ENCODE measurements at regions not wholly inside any gene's neighbourhood (a gene's known extent, or its start where the extent isn't known, plus 50 kb on each side); places are given as distances from the start of the nearest gene placed in this dataset.

GRCh38 chr11:27898166-27898565, 197.9 kb upstream of the BDNF start:
- H3K79me2 ChIP-seq (ENCODE audit: insufficient read depth, low read length), result no peaks in the 10 kb centered on the region
- no TSS peak for BruUV-seq (replicated peaks)
- ATAC-seq (no peak), DNase-seq (ENCODE audit: low read depth, low spot score) (no peak)
- POLR2A ChIA-PET, result no interaction called here
- H4K20me1 ChIP-seq (ENCODE audit: insufficient read depth), result no peaks in the 10 kb centered on the region
- H3K4me3 ChIP-seq (replicated peaks in 1 of 2; ENCODE audit: low read depth in 1 of 2, low read length in 2 of 2), result no peak overlapping the region
- H3K4me1 ChIP-seq (ENCODE audit: control insufficient read depth in 1 of 2, insufficient read depth in 2 of 2, low read length in 2 of 2), result peaks cover 0 to 14% of the 10 kb centered on the region in 2 experiments; a peak in 1 of 4 replicates
- RAD21 ChIA-PET (ENCODE audit: low non-redundant PET in 1 of 2, low total read pairs in 2 of 2, uncharacterized antibody in 2 of 2, unreplicated experiment in 2 of 2), result no interaction called here
- no peaks in the 10 kb centered on the region for H3K36me3 ChIP-seq (ENCODE audit: control insufficient read depth in 1 of 2, insufficient read depth in 2 of 2, low read length in 2 of 2)
- H3K9ac ChIP-seq (ENCODE audit: low read length), result no peak overlapping the region
- no peak overlapping the region for H3K4me2 ChIP-seq (ENCODE audit: low read length)
- TF ChIP-seq CTCF (IDR thresholded peaks at IDR 0.05 in 2 of 3, conservative IDR thresholded peaks at IDR 0.05 in 1 of 3; ENCODE audit: borderline replicate concordance in 1 of 3, insufficient read depth in 1 of 3, low read depth in 2 of 3, low read length in 2 of 3) (no peak), SRF (IDR thresholded peaks at IDR 0.05; ENCODE audit: low read depth) (no peak), EZH2phosphoT487 (IDR thresholded peaks at IDR 0.05; ENCODE audit: borderline replicate concordance) (no peak), CEBPB (IDR thresholded peaks at IDR 0.05; ENCODE audit: low read depth) (no peak), POLR2A (IDR thresholded peaks at IDR 0.05; ENCODE audit: borderline replicate concordance, extremely low read depth, insufficient read depth, insufficient read length) (no peak), POLR2AphosphoS5 (IDR thresholded peaks at IDR 0.05; ENCODE audit: low read depth, low read length) (no peak), ZBTB33 (IDR thresholded peaks at IDR 0.05; ENCODE audit: extremely low read depth, insufficient replicate concordance, low read length) (no peak), REST (IDR thresholded peaks at IDR 0.05; ENCODE audit: low read depth) (no peak), FOSL1 (IDR thresholded peaks at IDR 0.05; ENCODE audit: low read depth) (no peak), MAX (IDR thresholded peaks at IDR 0.05) (no peak), SP1 (IDR thresholded peaks at IDR 0.05; ENCODE audit: low read depth) (no peak), ZFX (IDR thresholded peaks at IDR 0.05) (no peak), EZH2 (IDR thresholded peaks at IDR 0.05) (no peak), TCF7L2 (IDR thresholded peaks at IDR 0.05; ENCODE audit: borderline replicate concordance, extremely low read depth, insufficient read depth, insufficient read length) (no peak), JUND (IDR thresholded peaks at IDR 0.05) (no peak), CBX3 (IDR thresholded peaks at IDR 0.05; ENCODE audit: low read depth) (no peak)
- TF ChIP-seq, protein P1, sequence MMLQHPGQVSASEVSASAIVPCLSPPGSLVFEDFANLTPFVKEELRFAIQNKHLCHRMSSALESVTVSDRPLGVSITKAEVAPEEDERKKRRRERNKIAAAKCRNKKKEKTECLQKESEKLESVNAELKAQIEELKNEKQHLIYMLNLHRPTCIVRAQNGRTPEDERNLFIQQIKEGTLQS (IDR thresholded peaks at IDR 0.05), result no peak
- intact Hi-C loops (cut with micrococcal nuclease), result no loop called here
- no peaks in the 10 kb centered on the region for H3K9me3 ChIP-seq (ENCODE audit: control insufficient read depth in 1 of 2, insufficient read depth in 1 of 2, low read depth in 1 of 2, low read length in 2 of 2)
- H3K27ac ChIP-seq (ENCODE audit: low read depth, low read length), result no peak overlapping the region
- no peaks in the 10 kb centered on the region for H3K27me3 ChIP-seq (ENCODE audit: insufficient read depth, low read length)
- no peaks in the 10 kb centered on the region for H3K9me2 ChIP-seq (ENCODE audit: insufficient read depth)
- CTCF ChIA-PET, result no interaction called here
- peak overlapping the region; percentile 57 for H2AFZ ChIP-seq (ENCODE audit: low read depth, low read length, poor library complexity, severe bottlenecking)
